Testis (tissue), 2 donors: ENCODE measurements at regions not wholly inside any gene's neighbourhood (a gene's known extent, or its start where the extent isn't known, plus 50 kb on each side); places are given as distances from the start of the nearest gene placed in this dataset.

Source experiments
- POLR2A ChIP-seq: fragments of 450-650 bp; IDR thresholded peaks from one replicate; pipeline ENCODE4 v1.6.1; 2017; ENCODE audit warnings: antibody characterized with exemption, mild to moderate bottlenecking, moderate library complexity
- TF ChIP-seq, protein P1 (sequence below), 3 experiments: fragments of 450-650 bp in 2 of 3; fragments of 200-600 bp in 1 of 3; sonication (generic) in 1 of 3; IDR thresholded peaks; one replicate each; pipeline ENCODE4 v1.5.1; 2016 to 2019; ENCODE audit warnings: antibody characterized with exemption in 3 of 3, mild to moderate bottlenecking in 2 of 3, moderate library complexity in 1 of 3

DNA sequence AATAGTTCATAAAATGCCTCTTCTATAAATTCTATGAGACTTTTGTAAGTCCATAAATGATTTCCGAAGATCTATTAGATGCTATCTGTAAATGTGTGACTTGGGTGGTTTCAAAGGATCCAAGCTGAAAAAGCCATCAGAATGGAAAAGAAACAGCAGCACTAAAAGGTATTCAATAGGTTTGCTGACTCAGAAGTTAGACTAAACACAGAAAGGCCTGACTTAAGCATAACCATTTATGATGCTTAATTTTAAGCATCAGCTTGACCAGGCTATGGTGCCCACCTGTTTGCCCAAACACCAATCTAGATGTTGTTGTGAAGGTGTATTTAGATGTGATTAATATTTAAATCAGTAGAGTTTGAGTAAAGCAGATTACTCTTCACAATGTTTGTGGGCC, 513.5 kb downstream of the TFAP2A start:
- TF ChIP-seq, protein P1, sequence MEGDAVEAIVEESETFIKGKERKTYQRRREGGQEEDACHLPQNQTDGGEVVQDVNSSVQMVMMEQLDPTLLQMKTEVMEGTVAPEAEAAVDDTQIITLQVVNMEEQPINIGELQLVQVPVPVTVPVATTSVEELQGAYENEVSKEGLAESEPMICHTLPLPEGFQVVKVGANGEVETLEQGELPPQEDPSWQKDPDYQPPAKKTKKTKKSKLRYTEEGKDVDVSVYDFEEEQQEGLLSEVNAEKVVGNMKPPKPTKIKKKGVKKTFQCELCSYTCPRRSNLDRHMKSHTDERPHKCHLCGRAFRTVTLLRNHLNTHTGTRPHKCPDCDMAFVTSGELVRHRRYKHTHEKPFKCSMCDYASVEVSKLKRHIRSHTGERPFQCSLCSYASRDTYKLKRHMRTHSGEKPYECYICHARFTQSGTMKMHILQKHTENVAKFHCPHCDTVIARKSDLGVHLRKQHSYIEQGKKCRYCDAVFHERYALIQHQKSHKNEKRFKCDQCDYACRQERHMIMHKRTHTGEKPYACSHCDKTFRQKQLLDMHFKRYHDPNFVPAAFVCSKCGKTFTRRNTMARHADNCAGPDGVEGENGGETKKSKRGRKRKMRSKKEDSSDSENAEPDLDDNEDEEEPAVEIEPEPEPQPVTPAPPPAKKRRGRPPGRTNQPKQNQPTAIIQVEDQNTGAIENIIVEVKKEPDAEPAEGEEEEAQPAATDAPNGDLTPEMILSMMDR (IDR thresholded peaks at IDR 0.05): no peak
- TF ChIP-seq POLR2A: no peak
